OCI-LY7 (cell line): ENCODE measurements at regions not wholly inside any gene's neighbourhood (a gene's known extent, or its start where the extent isn't known, plus 50 kb on each side); places are given as distances from the start of the nearest gene placed in this dataset.

Experiments used
- BruUV-seq: library from RNA; stranded (reverse); fragments of 400-500 nt; replicated peaks from 2 replicates; lab custom pipeline; 2021; lab: Mats Ljungman, UMichigan
- CTCF ChIA-PET: fragments of 300-600 bp; sonication (Branson Sonifier 250); formaldehyde crosslinking; loops from one replicate; lab custom pipeline; 2022; ENCODE audit warnings: antibody characterized with exemption; ENCODE audit not compliant: unreplicated experiment; lab: Charles Lee
- POLR2A ChIA-PET: fragments of 300-600 bp; sonication (Branson Sonifier 250); formaldehyde crosslinking; loops from one replicate; lab custom pipeline; 2022; ENCODE audit warnings: antibody characterized with exemption; lab: Charles Lee
- DNase-seq: peaks from one replicate; pipeline ENCODE4 v3.0.0-alpha.2; 2015; ENCODE audit warnings: low spot score
- H2AFZ ChIP-seq: fragments of 200-600 bp; sonication (generic), shearing (Covaris generic); 2 replicates; pipeline ENCODE4 v1.6.1; 2014; ENCODE audit warnings: mild to moderate bottlenecking, antibody characterized with exemption, low read length, moderate library complexity
- H3K27ac ChIP-seq: fragments of 200-600 bp; sonication (generic); 2 replicates; pipeline ENCODE4 v1.5.1; 2014; ENCODE audit warnings: mixed run types, low read depth, mild to moderate bottlenecking, moderate library complexity, low read length, inconsistent platforms; ENCODE audit not compliant: poor library complexity, severe bottlenecking
- H3K36me3 ChIP-seq: fragments of 200-600 bp; sonication (generic); 2 replicates; pipeline ENCODE4 v1.6.1; 2014; ENCODE audit warnings: mild to moderate bottlenecking, antibody characterized with exemption, low read length, moderate library complexity, mixed read lengths; ENCODE audit not compliant: insufficient read depth
- H3K4me1 ChIP-seq: fragments of 200-600 bp; sonication (generic); 2 replicates; pipeline ENCODE4 v1.5.1; 2014; ENCODE audit warnings: mild to moderate bottlenecking, low read length; ENCODE audit not compliant: insufficient read depth, poor library complexity, severe bottlenecking
- H3K4me2 ChIP-seq: fragments of 200-600 bp; sonication (generic); 2 replicates; pipeline ENCODE4 v1.6.1; 2014; ENCODE audit warnings: mild to moderate bottlenecking, low read length
- H3K4me3 ChIP-seq: fragments of 200-600 bp; sonication (generic); 2 replicates; pipeline ENCODE4 v1.5.1; 2014; ENCODE audit warnings: mild to moderate bottlenecking, low read depth, low read length; ENCODE audit not compliant: poor library complexity, severe bottlenecking
- H3K79me2 ChIP-seq: fragments of 200-600 bp; sonication (generic); 2 replicates; pipeline ENCODE4 v1.6.1; 2016; ENCODE audit warnings: low read depth, mild to moderate bottlenecking, low read length, moderate library complexity, mixed read lengths; ENCODE audit not compliant: insufficient read depth
- H3K9me2 ChIP-seq: fragments of 200-600 bp; sonication (generic); 2 replicates; pipeline ENCODE4 v1.6.1; 2016; ENCODE audit warnings: mild to moderate bottlenecking, low read length, mixed read lengths; ENCODE audit not compliant: insufficient read depth
- H3K9me3 ChIP-seq: fragments of 200-600 bp; sonication (generic); 2 replicates; pipeline ENCODE4 v1.6.1; 2014; ENCODE audit warnings: mild to moderate bottlenecking, mixed run types, low read length, mixed read lengths
- H4K20me1 ChIP-seq: fragments of 200-600 bp; sonication (generic); 2 replicates; pipeline ENCODE4 v1.6.1; 2014; ENCODE audit warnings: mild to moderate bottlenecking, antibody characterized with exemption, low read length, moderate library complexity, mixed read lengths; ENCODE audit not compliant: insufficient read depth
- CTCF ChIP-seq: fragments of 200-600 bp; sonication (generic); conservative IDR thresholded peaks from 2 replicates; pipeline ENCODE4 v1.5.1; 2014; ENCODE audit warnings: mild to moderate bottlenecking, antibody characterized with exemption, low read length, moderate library complexity, mixed read lengths
- EZH2phosphoT487 ChIP-seq: fragments of 200-600 bp; sonication (generic); IDR thresholded peaks from 2 replicates; pipeline ENCODE4 v1.6.1; 2018; ENCODE audit warnings: low read depth, borderline replicate concordance, mild to moderate bottlenecking, mixed run types, antibody characterized with exemption, low read length, moderate library complexity, mixed read lengths
- intact Hi-C: fragments of 100-400 bp; cut with micrococcal nuclease; formaldehyde crosslinking; loops from one replicate; pipeline ENCODE4 v1.10.0; 2022; ENCODE audit not compliant: unreplicated experiment

DNA sequence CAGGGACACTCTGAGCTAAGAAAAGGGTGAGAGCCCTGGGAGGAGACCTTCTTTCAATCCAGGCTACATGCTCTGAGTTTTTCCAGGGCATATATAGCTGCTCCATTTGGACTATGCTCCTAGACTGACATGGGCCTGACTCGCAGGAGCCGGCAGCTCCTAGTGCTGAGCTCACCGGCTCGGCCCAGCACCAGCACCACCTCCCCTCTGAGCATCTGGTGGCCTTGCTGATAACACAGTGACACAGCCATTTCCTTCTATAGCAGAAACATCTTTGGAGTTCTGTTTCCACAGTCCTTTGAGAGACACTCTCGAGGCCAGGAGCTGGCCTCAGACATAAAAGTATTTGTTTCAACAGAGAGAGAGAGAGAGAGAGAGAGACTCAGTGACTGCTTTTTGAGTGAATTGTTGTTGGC lies 184.9 kb downstream of the TM9SF2 start:
- Histone ChIP-seq H3K9me2 (no peaks in the 10 kb centered on the region), H3K4me3 (no peak overlapping the region), H3K36me3 (no peaks in the 10 kb centered on the region), H2AFZ (no peak overlapping the region), H3K4me2 (no peak overlapping the region), H3K27ac (no peak overlapping the region), H3K9me3 (no peaks in the 10 kb centered on the region), H3K79me2 (no peaks in the 10 kb centered on the region), H4K20me1 (no peaks in the 10 kb centered on the region), H3K4me1 (no peaks in the 10 kb centered on the region)
- POLR2A ChIA-PET: interaction anchor here (0.5 kb wide), 1 partner anchor 108 kb away, joined by 3 read pairs; no protein-coding TSS in a partner anchor
- intact Hi-C loops: no loop called here
- CTCF ChIA-PET: no interaction called here
- BruUV-seq: no TSS peak
- TF ChIP-seq EZH2phosphoT487 (no peak), CTCF (no peak)
- DNase-seq: no peak

GRCh38 chr13:99681695-99682094 lies 180.4 kb downstream of the TM9SF2 start:
- no peak overlapping the region for H2AFZ ChIP-seq
- ChIA-PET CTCF (no interaction called here), POLR2A (no interaction called here)
- DNase-seq: no peak
- no peaks in the 10 kb centered on the region for H3K9me2 ChIP-seq
- TF ChIP-seq CTCF (no peak), EZH2phosphoT487 (no peak)
- H3K79me2 ChIP-seq: no peaks in the 10 kb centered on the region
- H3K4me3 ChIP-seq: no peak overlapping the region
- intact Hi-C loops: no loop called here
- BruUV-seq: no TSS peak
- no peak overlapping the region for H3K4me2 ChIP-seq
- H3K36me3 ChIP-seq: no peaks in the 10 kb centered on the region
- H3K4me1 ChIP-seq: no peaks in the 10 kb centered on the region
- no peak overlapping the region for H3K27ac ChIP-seq
- no peaks in the 10 kb centered on the region for H3K9me3 ChIP-seq
- H4K20me1 ChIP-seq: no peaks in the 10 kb centered on the region

DNA sequence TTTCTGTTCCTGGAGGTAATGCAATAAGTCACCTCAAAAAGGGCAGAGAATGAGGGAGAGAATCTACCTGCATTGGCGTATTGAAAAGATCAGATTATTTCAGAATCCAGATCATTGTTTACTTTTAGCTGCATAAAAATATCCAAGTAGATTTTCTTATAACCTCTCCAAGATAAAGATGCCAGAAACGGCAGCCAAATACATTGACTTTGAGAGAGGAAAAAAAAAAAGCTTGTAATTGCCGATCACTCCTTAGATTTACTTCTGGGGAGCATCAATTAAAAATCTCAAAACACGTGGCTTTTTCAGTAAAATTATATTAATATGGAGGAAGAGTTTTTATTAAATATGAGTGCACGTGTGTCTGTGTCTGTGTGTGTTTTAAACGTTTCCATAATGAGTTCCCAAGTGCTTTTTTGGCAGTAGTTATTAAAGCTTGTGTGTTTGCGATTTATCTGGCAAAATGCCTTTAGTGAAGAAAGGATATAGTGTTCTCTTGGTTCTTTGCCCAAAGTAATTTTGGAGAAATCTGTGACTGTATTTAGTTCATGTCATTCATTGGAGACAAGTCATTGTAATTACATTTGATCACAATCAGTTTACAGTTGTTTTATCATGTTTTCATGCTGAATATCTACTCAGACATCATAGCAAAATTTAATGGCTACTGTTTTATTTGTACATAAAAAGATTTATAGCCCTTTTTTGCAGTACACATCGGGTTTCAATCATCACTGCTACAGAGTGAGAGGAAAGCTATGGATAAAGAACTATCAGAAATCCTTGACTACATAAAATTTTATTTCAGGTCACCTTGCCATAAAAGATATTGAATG lies 176.1 kb downstream of the TM9SF2 start:
- H3K36me3 ChIP-seq: no peaks in the 10 kb centered on the region
- intact Hi-C loops: no loop called here
- TF ChIP-seq CTCF: no peak
- TF ChIP-seq EZH2phosphoT487: no peak
- H3K79me2 ChIP-seq: no peaks in the 10 kb centered on the region
- no peak overlapping the region for H3K27ac ChIP-seq
- ChIA-PET POLR2A (interaction anchor here (0.6 kb wide), 1 partner anchor 217 kb away, joined by 3 read pairs; no protein-coding TSS in a partner anchor), CTCF (no interaction called here)
- H3K9me2 ChIP-seq: no peaks in the 10 kb centered on the region
- no peaks in the 10 kb centered on the region for H3K9me3 ChIP-seq
- H3K4me1 ChIP-seq: no peaks in the 10 kb centered on the region
- H3K4me2 ChIP-seq: no peak overlapping the region
- H2AFZ ChIP-seq: no peak overlapping the region
- no TSS peak for BruUV-seq
- no peak for DNase-seq
- no peaks in the 10 kb centered on the region for H4K20me1 ChIP-seq
- no peak overlapping the region for H3K4me3 ChIP-seq
